H9 (cell line): ENCODE measurements at regions not wholly inside any gene's neighbourhood (a gene's known extent, or its start where the extent isn't known, plus 50 kb on each side); places are given as distances from the start of the nearest gene placed in this dataset.

Experiments
- DNase-seq: peaks from one replicate; pipeline ENCODE4 v3.0.0-alpha.2; 2017
- H2AFZ ChIP-seq: one replicate; pipeline ENCODE4 v1.6.1; 2013; ENCODE audit warnings: mild to moderate bottlenecking, low read length, control low read depth, moderate library complexity
- H2AK5ac ChIP-seq: 2 replicates; pipeline ENCODE4 v1.6.1; 2013; ENCODE audit warnings: low read length, control low read depth, mixed read lengths; ENCODE audit not compliant: insufficient read length
- H2BK120ac ChIP-seq: one replicate; pipeline ENCODE4 v1.6.1; 2013; ENCODE audit warnings: low read depth, mild to moderate bottlenecking, low read length, control low read depth, inconsistent platforms; ENCODE audit not compliant: poor library complexity, severe bottlenecking
- H2BK12ac ChIP-seq: 2 replicates; pipeline ENCODE4 v1.6.1; 2013; ENCODE audit warnings: low read length, control low read depth, mixed read lengths, low read depth; ENCODE audit not compliant: insufficient read length
- H2BK15ac ChIP-seq: 2 replicates; pipeline ENCODE4 v1.6.1; 2013; ENCODE audit warnings: low read depth, low read length, control low read depth
- H2BK20ac ChIP-seq: one replicate; pipeline ENCODE4 v1.6.1; 2013; ENCODE audit warnings: low read depth, mild to moderate bottlenecking, low read length, control low read depth, inconsistent platforms; ENCODE audit not compliant: poor library complexity, severe bottlenecking
- H2BK5ac ChIP-seq: 2 replicates; pipeline ENCODE4 v1.6.1; 2013; ENCODE audit warnings: low read length, control low read depth, mixed read lengths; ENCODE audit not compliant: insufficient read length
- H3K14ac ChIP-seq: 2 replicates; pipeline ENCODE4 v1.6.1; 2013; ENCODE audit warnings: low read length, control low read depth; ENCODE audit not compliant: insufficient read depth
- H3K18ac ChIP-seq: 2 replicates; pipeline ENCODE4 v1.6.1; 2013; ENCODE audit warnings: low read depth, mild to moderate bottlenecking, mixed read lengths, low read length, control low read depth; ENCODE audit not compliant: insufficient read length
- H3K23ac ChIP-seq: 2 replicates; pipeline ENCODE4 v1.6.1; 2013; ENCODE audit warnings: low read length, control low read depth, mixed read lengths, low read depth; ENCODE audit not compliant: insufficient read length
- H3K23me2 ChIP-seq: 2 replicates; pipeline ENCODE4 v1.6.1; 2013; ENCODE audit warnings: low read depth, mild to moderate bottlenecking, mixed read lengths, low read length, control low read depth; ENCODE audit not compliant: insufficient read length, poor library complexity, severe bottlenecking
- H3K27ac ChIP-seq: 2 replicates; pipeline ENCODE4 v1.5.1; 2013; ENCODE audit warnings: low read length, control low read depth, mixed read lengths, low read depth; ENCODE audit not compliant: insufficient read length
- H3K27me3 ChIP-seq: 2 replicates; pipeline ENCODE4 v1.6.1; 2013; ENCODE audit warnings: low read length, control low read depth, inconsistent platforms; ENCODE audit not compliant: insufficient read depth
- H3K4ac ChIP-seq: 2 replicates; pipeline ENCODE4 v1.6.1; 2013; ENCODE audit warnings: low read depth, mild to moderate bottlenecking, control low read depth, inconsistent platforms, low read length, moderate library complexity
- H3K4me1 ChIP-seq: 2 replicates; pipeline ENCODE4 v1.6.1; 2013; ENCODE audit warnings: low read length, control low read depth, inconsistent platforms; ENCODE audit not compliant: insufficient read depth
- H3K4me2 ChIP-seq: 2 replicates; pipeline ENCODE4 v1.6.1; 2013; ENCODE audit warnings: low read length, control low read depth, mixed read lengths; ENCODE audit not compliant: insufficient read length, insufficient read depth
- H3K56ac ChIP-seq: 2 replicates; pipeline ENCODE4 v1.6.1; 2013; ENCODE audit warnings: low read depth, mild to moderate bottlenecking, mixed read lengths, low read length, control low read depth; ENCODE audit not compliant: insufficient read length
- H3K79me1 ChIP-seq: 2 replicates; pipeline ENCODE4 v1.6.1; 2013; ENCODE audit warnings: low read depth, mild to moderate bottlenecking, moderate library complexity, low read length, control low read depth, inconsistent platforms; ENCODE audit not compliant: insufficient read depth, poor library complexity, severe bottlenecking
- H3K79me2 ChIP-seq: 2 replicates; pipeline ENCODE4 v1.6.1; 2013; ENCODE audit warnings: low read length, control low read depth, inconsistent platforms; ENCODE audit not compliant: insufficient read depth
- H3K9ac ChIP-seq: 2 replicates; pipeline ENCODE4 v1.6.1; 2013; ENCODE audit warnings: low read length, control low read depth, mixed read lengths; ENCODE audit not compliant: insufficient read length; ENCODE audit errors: extremely low read depth
- H3K9me3 ChIP-seq: one replicate; pipeline ENCODE4 v1.6.1; 2013; ENCODE audit warnings: low read depth, low read length, inconsistent platforms; ENCODE audit not compliant: control insufficient read depth
- H3T11ph ChIP-seq: one replicate; pipeline ENCODE4 v1.6.1; 2013; ENCODE audit warnings: mild to moderate bottlenecking, low read length, control low read depth, inconsistent platforms
- H4K20me1 ChIP-seq: one replicate; pipeline ENCODE4 v1.6.1; 2013; ENCODE audit not compliant: control insufficient read depth, insufficient read length, insufficient read depth
- H4K5ac ChIP-seq: 2 replicates; pipeline ENCODE4 v1.6.1; 2013; ENCODE audit warnings: low read depth, mild to moderate bottlenecking, mixed read lengths, low read length, control low read depth; ENCODE audit not compliant: insufficient read length
- H4K8ac ChIP-seq: replicated peaks from 2 replicates; pipeline ENCODE4 v1.6.1; 2013; ENCODE audit warnings: low read length, control low read depth, mixed read lengths, low read depth; ENCODE audit not compliant: insufficient read length
- H4K91ac ChIP-seq: 2 replicates; pipeline ENCODE4 v1.6.1; 2013; ENCODE audit warnings: low read depth, mild to moderate bottlenecking, moderate library complexity, mixed read lengths, low read length, control low read depth; ENCODE audit not compliant: insufficient read length
- H3K27ac Mint-ChIP-seq, 3 experiments: 2 replicates in 2 of 3; 3 replicates in 1 of 3; pipeline ENCODE4 v1.8.0; 2020 to 2021; ENCODE audit warnings: mixed read lengths in 3 of 3, mild to moderate bottlenecking in 1 of 3, moderate library complexity in 1 of 3
- H3K27me3 Mint-ChIP-seq: 2 replicates; pipeline ENCODE4 v1.8.0; 2021; ENCODE audit warnings: low read depth, mild to moderate bottlenecking, moderate library complexity, mixed read lengths
- H3K36me3 Mint-ChIP-seq, 3 experiments: 2 replicates in 2 of 3; 3 replicates in 1 of 3; pipeline ENCODE4 v1.8.0; 2020 to 2021; ENCODE audit warnings: low read depth in 3 of 3, mixed read lengths in 3 of 3; ENCODE audit not compliant: insufficient read depth in 1 of 3
- H3K4me1 Mint-ChIP-seq, 2 experiments: 2 replicates each; pipeline ENCODE4 v1.8.0; 2020; ENCODE audit warnings: mixed read lengths in 2 of 2
- H3K4me3 Mint-ChIP-seq, 2 experiments: 2 replicates in 1 of 2; 3 replicates in 1 of 2; pipeline ENCODE4 v1.8.0; 2020 to 2021; ENCODE audit warnings: mild to moderate bottlenecking in 2 of 2, mixed read lengths in 2 of 2, moderate library complexity in 1 of 2
- H3K9me3 Mint-ChIP-seq, 2 experiments: 2 replicates in 1 of 2; 3 replicates in 1 of 2; pipeline ENCODE4 v1.8.0; 2020; ENCODE audit warnings: mild to moderate bottlenecking in 2 of 2, mixed read lengths in 2 of 2, moderate library complexity in 1 of 2
- CTCF ChIP-seq: fragments of 200-600 bp; sonication (generic); conservative IDR thresholded peaks from 3 replicates; pipeline ENCODE4 v1.8.0; 2021; ENCODE audit warnings: antibody characterized with exemption, mild to moderate bottlenecking
- WGBS: extraction: QIAGEN DNeasy Blood & Tissue Kit; methylation state at CpG from one replicate; pipeline ENCODE4 v1.1.7; 2013; ENCODE audit warnings: missing lambda C conversion rate, low lambda C conversion rate, mixed read lengths; ENCODE audit not compliant: insufficient read length; ENCODE audit errors: extremely low coverage; 5-methylcytosine and 5-hydroxymethylcytosine counted together

GRCh38 chr12:111033281-111034082, 113.1 kb upstream of the MYL2 start:
- Histone ChIP-seq H3K79me2 (no peaks in the 10 kb centered on the region), H3K9ac (no peak overlapping the region), H3K4me1 (no peaks in the 10 kb centered on the region; the same call in 1 of the 2 replicates), H3K4ac (no peak overlapping the region), H3K79me1 (no peaks in the 10 kb centered on the region), H3K23me2 (peaks cover 22% of the 10 kb centered on the region), H2AK5ac (no peak overlapping the region), H3K27ac (no peak overlapping the region), H4K8ac (no peak overlapping the region), H2BK5ac (no peak overlapping the region), H3K23ac (no peak overlapping the region), H2BK12ac (no peak overlapping the region), H4K91ac (no peak overlapping the region), H2AFZ (no peak overlapping the region), H2BK120ac (no peak overlapping the region), H3T11ph (no peak overlapping the region), H3K27me3 (peaks cover 11% of the 10 kb centered on the region; the same call in 1 of the 2 replicates), H3K18ac (no peak overlapping the region), H3K56ac (no peak overlapping the region), H3K9me3 (no peaks in the 10 kb centered on the region), H3K14ac (no peak overlapping the region; the same call in 1 of the 2 replicates), H2BK15ac (no peak overlapping the region), H4K20me1 (no peaks in the 10 kb centered on the region), H3K4me2 (peak overlapping the region; percentile 60), H4K5ac (no peak overlapping the region), H2BK20ac (no peak overlapping the region)
- WGBS, result no CpG with 5 or more reads among the region's 93 CpGs
- H3K27me3 Mint-ChIP-seq, result peaks cover 50% of the 10 kb centered on the region
- H3K9me3 Mint-ChIP-seq, result no peaks in the 10 kb centered on the region; a peak in 1 of 5 replicates
- H3K4me1 Mint-ChIP-seq, result peaks cover 40 to 45% of the 10 kb centered on the region in 2 experiments
- peak; percentile 71 for DNase-seq
- no peak overlapping the region; a peak in 1 of 7 replicates for H3K27ac Mint-ChIP-seq
- H3K4me3 Mint-ChIP-seq, result peak overlapping the region; percentile 76 to 85
- peak; percentile 91 for TF ChIP-seq CTCF
- peaks cover 0 to 6% (median 3%) of the 10 kb centered on the region in 3 experiments; a peak in 2 of 7 replicates for H3K36me3 Mint-ChIP-seq
